ENCODE measurements at regions not wholly inside any gene's neighbourhood (a gene's known extent, or its start where the extent isn't known, plus 50 kb on each side); places are given as distances from the start of the nearest gene placed in this dataset.

DNA sequence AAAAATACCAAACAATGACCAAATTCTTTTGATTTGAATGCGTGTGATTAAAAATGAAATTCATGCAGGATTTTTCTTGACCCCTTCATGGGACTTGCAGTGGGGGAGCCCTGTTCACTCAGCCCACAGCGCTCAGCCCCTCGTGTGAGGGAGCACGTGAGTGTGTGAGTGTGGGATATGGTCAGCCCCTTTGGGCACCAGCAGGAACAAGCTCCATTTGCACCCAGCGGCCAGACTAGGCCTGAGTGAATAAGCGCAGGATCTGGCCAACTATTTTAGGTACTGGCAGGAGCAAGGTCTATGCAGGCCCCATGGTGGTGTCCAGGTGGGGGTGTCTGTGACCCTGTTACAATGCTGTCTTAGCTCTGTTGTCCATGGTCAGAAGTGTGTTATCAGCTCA is 1631.2 kb downstream of the BRINP3 start:
- H3K9me3 ChIP-seq (ENCODE audit: severe bottlenecking): no peaks in the 10 kb centered on the region
- no peaks in the 10 kb centered on the region for H3K4me1 ChIP-seq (ENCODE audit: insufficient read depth, poor library complexity, severe bottlenecking)
- no peak for TF ChIP-seq CTCF (IDR thresholded peaks at IDR 0.05; ENCODE audit: poor library complexity, severe bottlenecking)
- no peaks in the 10 kb centered on the region for H3K36me3 ChIP-seq (ENCODE audit: low read depth)
- H3K4me3 ChIP-seq (ENCODE audit: severe bottlenecking): no peak overlapping the region
- H3K27me3 ChIP-seq (ENCODE audit: insufficient read depth, poor library complexity, severe bottlenecking): no peaks in the 10 kb centered on the region
- ATAC-seq (ENCODE audit: low read depth) (no peak), DNase-seq (ENCODE audit: low spot score) (no peak)
- H3K27ac ChIP-seq (ENCODE audit: poor library complexity, severe bottlenecking): no peak overlapping the region

DNA sequence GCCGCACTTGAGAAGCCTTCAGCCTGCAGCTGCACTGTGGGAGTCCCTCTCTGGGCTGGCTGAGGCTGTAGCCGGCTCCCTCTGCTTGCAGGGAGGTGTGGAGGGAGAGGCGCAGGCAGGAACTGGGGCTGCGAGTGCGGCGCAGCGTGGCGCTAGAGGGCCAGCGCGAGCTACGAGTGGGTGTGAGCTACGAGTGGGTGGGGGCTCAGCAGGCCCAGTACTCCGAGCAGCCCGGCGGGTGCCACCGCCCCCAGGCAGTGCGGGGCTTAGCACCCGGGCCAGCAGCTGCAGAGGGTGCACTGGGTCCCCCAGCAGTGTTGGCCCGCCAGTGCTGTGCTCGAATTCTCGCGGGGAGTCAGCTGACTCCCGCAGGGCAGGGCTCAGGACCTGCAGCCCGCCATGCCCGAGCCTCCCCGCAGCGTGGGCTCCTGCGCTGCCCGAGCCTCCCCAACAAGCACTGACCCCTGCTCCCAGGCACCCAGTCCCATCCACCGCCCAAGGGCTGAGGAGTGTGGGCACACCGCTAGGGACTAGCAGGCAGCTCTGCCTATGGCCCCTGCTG is 1620.1 kb downstream of the BRINP3 start:
- Histone ChIP-seq H3K4me1 (ENCODE audit: insufficient read depth, poor library complexity, severe bottlenecking) (no peaks in the 10 kb centered on the region), H3K9me3 (ENCODE audit: severe bottlenecking) (no peaks in the 10 kb centered on the region), H3K4me3 (ENCODE audit: severe bottlenecking) (no peak overlapping the region), H3K27ac (ENCODE audit: poor library complexity, severe bottlenecking) (no peak overlapping the region), H3K27me3 (ENCODE audit: insufficient read depth, poor library complexity, severe bottlenecking) (no peaks in the 10 kb centered on the region), H3K36me3 (ENCODE audit: low read depth) (no peaks in the 10 kb centered on the region)
- ATAC-seq (ENCODE audit: low read depth) (no peak), DNase-seq (ENCODE audit: low spot score) (no peak)
- no peak for TF ChIP-seq CTCF (IDR thresholded peaks at IDR 0.05; ENCODE audit: poor library complexity, severe bottlenecking)

- H3K36me3 ChIP-seq (ENCODE audit: low read depth): no peaks in the 10 kb centered on the region
- no peaks in the 10 kb centered on the region for H3K9me3 ChIP-seq (ENCODE audit: severe bottlenecking)
- H3K27me3 ChIP-seq (ENCODE audit: insufficient read depth, poor library complexity, severe bottlenecking): no peaks in the 10 kb centered on the region
- H3K4me1 ChIP-seq (ENCODE audit: insufficient read depth, poor library complexity, severe bottlenecking): no peaks in the 10 kb centered on the region
- no peak overlapping the region for H3K27ac ChIP-seq (ENCODE audit: poor library complexity, severe bottlenecking)
- DNase-seq (ENCODE audit: low spot score) (no peak), ATAC-seq (ENCODE audit: low read depth) (no peak)
- no peak overlapping the region for H3K4me3 ChIP-seq (ENCODE audit: severe bottlenecking)
- TF ChIP-seq CTCF (IDR thresholded peaks at IDR 0.05; ENCODE audit: poor library complexity, severe bottlenecking): no peak
These were observed 1610.0 kb downstream of the BRINP3 start for GRCh38 chr1:188867614-188868013.

- Histone ChIP-seq H3K27ac (ENCODE audit: poor library complexity, severe bottlenecking) (no peak overlapping the region), H3K9me3 (ENCODE audit: severe bottlenecking) (no peaks in the 10 kb centered on the region), H3K4me3 (ENCODE audit: severe bottlenecking) (no peak overlapping the region), H3K27me3 (ENCODE audit: insufficient read depth, poor library complexity, severe bottlenecking) (no peaks in the 10 kb centered on the region), H3K4me1 (ENCODE audit: insufficient read depth, poor library complexity, severe bottlenecking) (no peaks in the 10 kb centered on the region), H3K36me3 (ENCODE audit: low read depth) (no peaks in the 10 kb centered on the region)
- no peak for DNase-seq (ENCODE audit: low spot score)
- no peak for TF ChIP-seq CTCF (IDR thresholded peaks at IDR 0.05; ENCODE audit: poor library complexity, severe bottlenecking)
- no peak for ATAC-seq (ENCODE audit: low read depth)
These were observed 1606.5 kb downstream of the BRINP3 start for GRCh38 chr1:188871164-188871563.

DNA sequence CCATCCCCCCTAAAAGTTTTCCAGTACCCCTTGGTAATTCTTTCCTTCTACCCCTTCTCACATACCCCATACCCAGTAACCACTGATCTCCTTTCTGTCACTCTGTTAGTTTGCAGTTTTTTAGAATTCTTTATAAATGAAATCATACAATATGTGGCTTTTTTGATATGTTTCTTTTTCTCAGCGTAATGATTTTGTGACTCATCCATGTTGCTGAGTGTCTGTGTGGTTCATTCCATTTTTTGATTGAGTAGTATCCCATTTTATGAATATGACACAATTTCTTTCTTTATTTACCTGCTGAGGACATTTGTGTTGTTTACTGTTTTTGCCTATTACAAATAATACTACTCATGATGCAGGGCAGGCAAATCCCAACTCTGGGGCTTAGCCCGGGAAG is 1605.3 kb downstream of the BRINP3 start:
- Histone ChIP-seq H3K9me3 (ENCODE audit: severe bottlenecking) (no peaks in the 10 kb centered on the region), H3K27ac (ENCODE audit: poor library complexity, severe bottlenecking) (no peak overlapping the region), H3K4me3 (ENCODE audit: severe bottlenecking) (no peak overlapping the region), H3K36me3 (ENCODE audit: low read depth) (no peaks in the 10 kb centered on the region), H3K27me3 (ENCODE audit: insufficient read depth, poor library complexity, severe bottlenecking) (no peaks in the 10 kb centered on the region), H3K4me1 (ENCODE audit: insufficient read depth, poor library complexity, severe bottlenecking) (no peaks in the 10 kb centered on the region)
- ATAC-seq (ENCODE audit: low read depth) (no peak), DNase-seq (ENCODE audit: low spot score) (no peak)
- TF ChIP-seq CTCF (IDR thresholded peaks at IDR 0.05; ENCODE audit: poor library complexity, severe bottlenecking): no peak
